RWPE2 (cell line): ENCODE measurements at regions not wholly inside any gene's neighbourhood (a gene's known extent, or its start where the extent isn't known, plus 50 kb on each side); places are given as distances from the start of the nearest gene placed in this dataset.
"Not testable (repeated sequence)": the region's sequence is repeated elsewhere in the genome, so short reads cannot be mapped to it uniquely, and the experiment has no call there.

Source experiments
- ATAC-seq: fragments of 200-7000 bp; cut with Tn5 transposase; 3 replicates; pipeline ENCODE4 v1.9.1; 2021; ENCODE audit warnings: low read depth
- DNase-seq: peaks from one replicate; pipeline ENCODE4 v3.0.0-alpha.2; 2020; ENCODE audit warnings: low spot score
- H3K27ac ChIP-seq: fragments of 450-650 bp; 2 replicates; pipeline ENCODE4 v1.5.1; 2017; ENCODE audit warnings: mild to moderate bottlenecking; ENCODE audit not compliant: poor library complexity, severe bottlenecking
- H3K27me3 ChIP-seq: fragments of 250-450 bp; sonication (Bioruptor Pico); 2 replicates; pipeline ENCODE4 v1.5.1; 2021; ENCODE audit warnings: mild to moderate bottlenecking, moderate library complexity; ENCODE audit not compliant: insufficient read depth, poor library complexity, severe bottlenecking
- H3K36me3 ChIP-seq: fragments of 250-450 bp; sonication (Bioruptor Pico); 2 replicates; pipeline ENCODE4 v1.5.1; 2020; ENCODE audit warnings: low read depth, mild to moderate bottlenecking, moderate library complexity
- H3K4me1 ChIP-seq: fragments of 250-450 bp; sonication (Bioruptor Pico); 2 replicates; pipeline ENCODE4 v1.5.1; 2021; ENCODE audit warnings: mild to moderate bottlenecking, moderate library complexity; ENCODE audit not compliant: insufficient read depth, poor library complexity, severe bottlenecking
- H3K4me3 ChIP-seq: fragments of 250-450 bp; sonication (Bioruptor Pico); 2 replicates; pipeline ENCODE4 v1.5.1; 2021; ENCODE audit warnings: mild to moderate bottlenecking, moderate library complexity; ENCODE audit not compliant: severe bottlenecking
- H3K9me3 ChIP-seq: fragments of 250-450 bp; sonication (Bioruptor Pico); 2 replicates; pipeline ENCODE4 v1.5.1; 2021; ENCODE audit warnings: mild to moderate bottlenecking, moderate library complexity; ENCODE audit not compliant: severe bottlenecking
- TF ChIP-seq, protein P1 (sequence below): fragments of 450-650 bp; IDR thresholded peaks from one replicate; pipeline ENCODE4 v1.5.1; 2017; ENCODE audit warnings: mild to moderate bottlenecking, moderate library complexity; ENCODE audit not compliant: poor library complexity, severe bottlenecking

GRCh38 chr12:131409211-131409610, 301.7 kb upstream of the SFSWAP start:
- H3K27ac ChIP-seq, result no peak overlapping the region
- ATAC-seq (no peak), DNase-seq (no peak)
- TF ChIP-seq, protein P1, sequence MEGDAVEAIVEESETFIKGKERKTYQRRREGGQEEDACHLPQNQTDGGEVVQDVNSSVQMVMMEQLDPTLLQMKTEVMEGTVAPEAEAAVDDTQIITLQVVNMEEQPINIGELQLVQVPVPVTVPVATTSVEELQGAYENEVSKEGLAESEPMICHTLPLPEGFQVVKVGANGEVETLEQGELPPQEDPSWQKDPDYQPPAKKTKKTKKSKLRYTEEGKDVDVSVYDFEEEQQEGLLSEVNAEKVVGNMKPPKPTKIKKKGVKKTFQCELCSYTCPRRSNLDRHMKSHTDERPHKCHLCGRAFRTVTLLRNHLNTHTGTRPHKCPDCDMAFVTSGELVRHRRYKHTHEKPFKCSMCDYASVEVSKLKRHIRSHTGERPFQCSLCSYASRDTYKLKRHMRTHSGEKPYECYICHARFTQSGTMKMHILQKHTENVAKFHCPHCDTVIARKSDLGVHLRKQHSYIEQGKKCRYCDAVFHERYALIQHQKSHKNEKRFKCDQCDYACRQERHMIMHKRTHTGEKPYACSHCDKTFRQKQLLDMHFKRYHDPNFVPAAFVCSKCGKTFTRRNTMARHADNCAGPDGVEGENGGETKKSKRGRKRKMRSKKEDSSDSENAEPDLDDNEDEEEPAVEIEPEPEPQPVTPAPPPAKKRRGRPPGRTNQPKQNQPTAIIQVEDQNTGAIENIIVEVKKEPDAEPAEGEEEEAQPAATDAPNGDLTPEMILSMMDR, result no peak
- no peaks in the 10 kb centered on the region for H3K4me1 ChIP-seq
- no peaks in the 10 kb centered on the region for H3K36me3 ChIP-seq
- H3K4me3 ChIP-seq, result no peak overlapping the region
- no peaks in the 10 kb centered on the region for H3K27me3 ChIP-seq
- no peaks in the 10 kb centered on the region for H3K9me3 ChIP-seq

DNA sequence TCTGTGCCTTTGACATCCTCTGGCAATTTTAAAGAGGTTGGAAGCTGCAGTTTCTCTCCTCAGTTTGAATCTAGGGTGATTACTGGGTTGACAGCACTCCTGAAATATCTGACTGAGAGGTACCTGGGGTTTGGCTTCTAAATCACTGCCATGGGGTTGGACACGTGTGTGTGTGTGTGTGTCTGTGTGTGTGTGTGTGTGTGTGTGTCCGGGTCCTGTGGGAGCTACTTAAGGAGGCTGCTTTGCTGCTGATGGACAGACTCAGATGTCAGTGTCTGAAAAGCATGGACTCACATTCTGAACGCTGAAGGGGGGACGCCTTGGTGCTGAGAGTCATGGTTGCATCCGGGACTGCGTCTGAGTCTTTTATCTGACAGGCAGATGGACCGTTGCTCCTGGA, 299.1 kb upstream of the SFSWAP start:
- not testable (repeated sequence) for ATAC-seq, H3K9me3 ChIP-seq, H3K27ac ChIP-seq, H3K36me3 ChIP-seq, DNase-seq, H3K27me3 ChIP-seq, H3K4me1 ChIP-seq, H3K4me3 ChIP-seq

GRCh38 chr12:131413006-131413405, 297.9 kb upstream of the SFSWAP start:
- ATAC-seq (no peak), DNase-seq (no peak)
- Histone ChIP-seq H3K4me3 (no peak overlapping the region), H3K9me3 (no peaks in the 10 kb centered on the region), H3K27me3 (no peaks in the 10 kb centered on the region), H3K4me1 (no peaks in the 10 kb centered on the region), H3K36me3 (no peaks in the 10 kb centered on the region), H3K27ac (no peak overlapping the region)
- TF ChIP-seq, protein P1, result no peak

GRCh38 chr12:131413471-131413870, 297.4 kb upstream of the SFSWAP start:
- H3K4me3 ChIP-seq, result no peak overlapping the region
- no peak for ATAC-seq
- H3K27me3 ChIP-seq, result no peaks in the 10 kb centered on the region
- no peak for DNase-seq
- TF ChIP-seq, protein P1, result no peak
- H3K36me3 ChIP-seq, result no peaks in the 10 kb centered on the region
- no peaks in the 10 kb centered on the region for H3K9me3 ChIP-seq
- no peak overlapping the region for H3K27ac ChIP-seq
- H3K4me1 ChIP-seq, result no peaks in the 10 kb centered on the region

- not testable (repeated sequence) for H3K4me3 ChIP-seq, DNase-seq, H3K36me3 ChIP-seq, H3K4me1 ChIP-seq, H3K27me3 ChIP-seq, ATAC-seq, H3K27ac ChIP-seq, H3K9me3 ChIP-seq
Observed at GRCh38 chr12:131414155-131414922, 296.6 kb upstream of the SFSWAP start.

DNA sequence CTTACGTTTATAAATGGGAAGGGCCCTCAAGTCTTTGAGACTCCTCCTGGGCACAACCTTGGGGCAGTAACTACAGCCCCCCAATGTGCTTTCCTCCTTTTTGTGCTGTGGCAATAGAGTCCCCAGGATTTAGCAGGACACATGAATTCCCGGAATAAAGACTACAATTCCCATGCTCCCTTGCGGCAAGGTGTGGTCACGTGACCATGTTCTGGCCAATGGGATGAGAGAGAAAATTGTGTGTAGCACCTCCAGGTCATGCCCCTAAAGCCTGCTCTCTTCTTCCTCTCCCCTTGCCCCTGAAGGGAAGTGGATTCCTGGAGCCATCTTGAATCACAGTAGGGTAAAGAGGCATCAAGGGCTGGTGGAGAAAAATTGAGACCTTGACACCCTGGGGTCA, 295.1 kb upstream of the SFSWAP start:
- no peak overlapping the region for H3K27ac ChIP-seq
- ATAC-seq (no peak), DNase-seq (no peak)
- TF ChIP-seq, protein P1, result no peak
- H3K36me3 ChIP-seq, result no peaks in the 10 kb centered on the region
- H3K27me3 ChIP-seq, result no peaks in the 10 kb centered on the region
- H3K4me1 ChIP-seq, result no peaks in the 10 kb centered on the region
- H3K4me3 ChIP-seq, result no peak overlapping the region
- H3K9me3 ChIP-seq, result no peaks in the 10 kb centered on the region
